ENCODE measurements at regions not wholly inside any gene's neighbourhood (a gene's known extent, or its start where the extent isn't known, plus 50 kb on each side); places are given as distances from the start of the nearest gene placed in this dataset.
"Not testable (repeated sequence)": the region's sequence is repeated elsewhere in the genome, so short reads cannot be mapped to it uniquely, and the experiment has no call there.

GRCh38 chr17:54347495-54347894 is 524.8 kb downstream of the KIF2B start:
- Histone ChIP-seq H3K9me3 (no peaks in the 10 kb centered on the region), H3K4me3 (no peak overlapping the region), H3K27ac (no peak overlapping the region), H3K4me1 (no peaks in the 10 kb centered on the region), H3K27me3 (no peaks in the 10 kb centered on the region), H3K36me3 (no peaks in the 10 kb centered on the region)
- intact Hi-C loops (cut with DNase I; ENCODE audit: low total_unique reads) = no loop called here
- DNase-seq (ENCODE audit: low spot score in 2 of 2) = no peak
- no peak for TF ChIP-seq CTCF (IDR thresholded peaks at IDR 0.05)
- no peak for TF ChIP-seq POLR2A (IDR thresholded peaks at IDR 0.05)
- no peak for TF ChIP-seq POLR2AphosphoS5 (IDR thresholded peaks at IDR 0.05)

DNA sequence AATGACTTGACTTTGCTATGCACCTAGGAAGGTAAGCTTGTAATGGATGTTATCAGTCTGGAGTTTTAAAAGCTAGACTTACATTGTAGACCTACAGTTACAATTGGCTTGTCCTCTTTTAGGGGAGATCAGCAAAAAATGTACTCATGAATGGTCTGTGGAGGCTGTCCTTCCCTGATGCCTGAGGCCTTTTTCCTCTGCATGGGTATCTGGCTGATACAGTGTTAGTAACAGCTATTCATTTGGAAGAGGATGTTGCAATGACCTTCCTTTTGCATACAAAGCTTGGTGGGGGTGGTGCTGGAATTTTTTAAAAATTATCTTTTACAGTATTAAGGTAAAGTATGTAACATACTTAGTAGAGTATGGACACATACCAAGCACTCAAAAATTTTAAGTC is 525.5 kb downstream of the KIF2B start:
- H3K27ac ChIP-seq = no peak overlapping the region
- H3K27me3 ChIP-seq = no peaks in the 10 kb centered on the region
- intact Hi-C loops (cut with DNase I; ENCODE audit: low total_unique reads) = no loop called here
- no peak overlapping the region for H3K4me3 ChIP-seq
- no peaks in the 10 kb centered on the region for H3K36me3 ChIP-seq
- no peaks in the 10 kb centered on the region for H3K9me3 ChIP-seq
- H3K4me1 ChIP-seq = no peaks in the 10 kb centered on the region
- TF ChIP-seq POLR2AphosphoS5 (IDR thresholded peaks at IDR 0.05) = no peak
- no peak for TF ChIP-seq POLR2A (IDR thresholded peaks at IDR 0.05)
- no peak for TF ChIP-seq CTCF (IDR thresholded peaks at IDR 0.05)
- DNase-seq (ENCODE audit: low spot score in 2 of 2) = no peak

- Histone ChIP-seq H3K9me3 (no peaks in the 10 kb centered on the region), H3K4me3 (no peak overlapping the region), H3K36me3 (no peaks in the 10 kb centered on the region), H3K4me1 (no peaks in the 10 kb centered on the region), H3K27ac (no peak overlapping the region), H3K27me3 (no peaks in the 10 kb centered on the region)
- DNase-seq (ENCODE audit: low spot score in 2 of 2) = no peak
- intact Hi-C loops (cut with DNase I; ENCODE audit: low total_unique reads) = no loop called here
- no peak for TF ChIP-seq CTCF (IDR thresholded peaks at IDR 0.05)
- TF ChIP-seq POLR2A (IDR thresholded peaks at IDR 0.05) = no peak
- TF ChIP-seq POLR2AphosphoS5 (IDR thresholded peaks at IDR 0.05) = no peak
Observed at GRCh38 chr17:54353789-54354525, 531.2 kb downstream of the KIF2B start.

DNA sequence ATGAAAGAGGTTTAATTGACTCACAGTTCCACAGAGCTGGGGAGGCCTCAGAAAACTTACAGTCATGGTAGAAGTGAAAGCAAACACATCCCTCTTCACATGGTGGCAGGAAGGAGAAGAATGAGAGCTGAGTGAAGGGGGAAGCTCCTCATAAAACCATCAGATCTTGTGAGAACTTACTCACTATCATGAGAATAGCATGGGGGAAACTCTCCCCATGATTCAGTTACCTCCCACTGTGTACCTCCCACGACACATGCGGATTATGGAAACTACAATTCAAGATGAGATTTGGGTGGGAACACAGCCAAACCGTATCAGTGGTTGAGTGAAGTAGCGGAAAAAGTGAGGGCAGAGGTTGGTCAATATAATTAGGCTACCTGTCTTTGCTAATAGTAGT is 538.3 kb downstream of the KIF2B start:
- intact Hi-C loops (cut with DNase I; ENCODE audit: low total_unique reads); H3K4me1 ChIP-seq; DNase-seq (ENCODE audit: low spot score in 2 of 2); H3K27me3 ChIP-seq; H3K36me3 ChIP-seq; H3K9me3 ChIP-seq; H3K4me3 ChIP-seq; H3K27ac ChIP-seq: not testable (repeated sequence)

DNA sequence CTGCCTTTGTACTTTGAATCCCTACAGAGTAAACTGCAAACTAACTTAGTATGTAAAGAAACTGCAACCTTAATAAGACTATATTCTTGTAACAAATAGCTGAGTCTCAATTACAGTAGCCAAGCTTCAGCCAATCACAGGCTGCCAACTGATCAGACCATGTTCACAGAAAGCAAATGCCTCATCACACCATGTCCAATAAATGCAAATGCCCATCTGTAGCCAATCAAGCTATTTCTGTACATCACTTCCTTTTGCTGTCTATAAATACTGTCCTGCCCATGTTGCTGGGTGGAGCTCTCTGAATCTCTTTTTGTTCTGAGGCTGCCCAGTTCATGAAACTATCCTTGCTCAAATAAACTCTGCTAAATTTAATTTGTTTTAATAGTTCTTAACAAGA is 531.7 kb upstream of the TOM1L1 start:
- no peak for DNase-seq (ENCODE audit: low spot score in 2 of 2)
- Histone ChIP-seq H3K36me3 (no peaks in the 10 kb centered on the region), H3K4me3 (no peak overlapping the region), H3K9me3 (no peaks in the 10 kb centered on the region), H3K4me1 (no peaks in the 10 kb centered on the region), H3K27me3 (no peaks in the 10 kb centered on the region), H3K27ac (no peak overlapping the region)
- TF ChIP-seq CTCF (IDR thresholded peaks at IDR 0.05) (no peak), POLR2AphosphoS5 (IDR thresholded peaks at IDR 0.05) (no peak), POLR2A (IDR thresholded peaks at IDR 0.05) (no peak)
- intact Hi-C loops (cut with DNase I; ENCODE audit: low total_unique reads) = no loop called here
